GM12873 (cell line): ENCODE measurements at regions not wholly inside any gene's neighbourhood (a gene's known extent, or its start where the extent isn't known, plus 50 kb on each side); places are given as distances from the start of the nearest gene placed in this dataset.

ENCODE experiments used
- CTCF ChIP-seq: IDR thresholded peaks from 2 replicates; pipeline ENCODE4 v1.5.1; 2012; ENCODE audit warnings: low read depth, mild to moderate bottlenecking, moderate library complexity, low read length, control low read depth; ENCODE audit not compliant: insufficient read depth; ENCODE audit errors: missing control alignments

- no peak for TF ChIP-seq CTCF
Measured at GRCh38 chr12:23228101-23228500, 603.1 kb downstream of the ETNK1 start.

GRCh38 chr12:23230899-23231298 lies 605.9 kb downstream of the ETNK1 start:
- TF ChIP-seq CTCF = no peak

GRCh38 chr12:23236066-23236780 lies 611.3 kb downstream of the ETNK1 start:
- no peak for TF ChIP-seq CTCF

GRCh38 chr12:23236811-23237210 lies 611.8 kb downstream of the ETNK1 start:
- no peak for TF ChIP-seq CTCF

- TF ChIP-seq CTCF = no peak
Measured at GRCh38 chr12:23238190-23238589, 613.2 kb downstream of the ETNK1 start.

GRCh38 chr12:23238957-23239356 lies 614.0 kb downstream of the ETNK1 start:
- TF ChIP-seq CTCF = no peak

- no peak for TF ChIP-seq CTCF
Measured at GRCh38 chr12:23245186-23245585, 620.2 kb downstream of the ETNK1 start.
